GM10248 (cell line): ENCODE measurements at regions not wholly inside any gene's neighbourhood (a gene's known extent, or its start where the extent isn't known, plus 50 kb on each side); places are given as distances from the start of the nearest gene placed in this dataset.
"Not testable (repeated sequence)": the region's sequence is repeated elsewhere in the genome, so short reads cannot be mapped to it uniquely, and the experiment has no call there.

Experiments
- CTCF ChIA-PET: fragments of 300-600 bp; sonication (Branson Sonifier 250); formaldehyde crosslinking; extraction: SDS; loops from one replicate; lab custom pipeline; 2021; ENCODE audit warnings: antibody characterized with exemption; lab: Yijun Ruan, JAX
- POLR2A ChIA-PET: fragments of 350-650 bp; sonication (Branson Sonifier 250); formaldehyde crosslinking; extraction: SDS; loops from one replicate; lab custom pipeline; 2020; ENCODE audit warnings: antibody characterized with exemption; lab: Yijun Ruan, JAX
- DNase-seq: peaks from one replicate; pipeline ENCODE4 v3.0.0; 2012; ENCODE audit errors: extremely low spot score
- CTCF ChIP-seq: IDR thresholded peaks from 2 replicates; pipeline ENCODE4 v1.5.1; 2012; ENCODE audit warnings: mild to moderate bottlenecking, low read depth; ENCODE audit errors: extremely low read depth, missing control alignments, control extremely low read depth

- CTCF ChIA-PET, result no interaction called here
- no peak for TF ChIP-seq CTCF
- POLR2A ChIA-PET, result no interaction called here
- DNase-seq, result no peak
These were observed 77.5 kb upstream of the SIRPA start for GRCh38 chr20:1817577-1818211.

- ChIA-PET CTCF (interaction anchor here (1.0 kb wide), 1 partner anchor 13 kb away, joined by 4 read pairs; no protein-coding TSS in a partner anchor), POLR2A (no interaction called here)
- no peak for DNase-seq
- no peak for TF ChIP-seq CTCF
These were observed 78.5 kb upstream of the SIRPA start for GRCh38 chr20:1816384-1817381.

- ChIA-PET CTCF (interaction anchor here (1.0 kb wide), 1 partner anchor 12 kb away, joined by 4 read pairs; no protein-coding TSS in a partner anchor), POLR2A (no interaction called here)
- no peak for DNase-seq
- TF ChIP-seq CTCF, result no peak
These were observed 79.6 kb upstream of the SIRPA start for GRCh38 chr20:1815502-1816085.

GRCh38 chr20:1814861-1815260 is 80.3 kb upstream of the SIRPA start:
- POLR2A ChIA-PET, CTCF ChIA-PET, DNase-seq: not testable (repeated sequence)

GRCh38 chr20:1813674-1814635 is 81.3 kb upstream of the SIRPA start:
- DNase-seq, result no peak
- POLR2A ChIA-PET, result no interaction called here
- CTCF ChIA-PET, result interaction anchor here (1.3 to 2.5 kb wide), 3 partner anchors 9 to 37 kb away, joined by 3 to 12 read pairs (median 4); no protein-coding TSS in a partner anchor
- TF ChIP-seq CTCF, result no peak

GRCh38 chr20:1813101-1813529 is 82.1 kb upstream of the SIRPA start:
- ChIA-PET POLR2A (no interaction called here), CTCF (interaction anchor here (0.9 to 2.5 kb wide), 6 partner anchors 8 to 48 kb away, joined by 3 to 12 read pairs (median 4); no protein-coding TSS in a partner anchor)
- no peak for DNase-seq
- no peak for TF ChIP-seq CTCF
